Fibroblast of lung (primary cell): ENCODE measurements at regions not wholly inside any gene's neighbourhood (a gene's known extent, or its start where the extent isn't known, plus 50 kb on each side); places are given as distances from the start of the nearest gene placed in this dataset.

ENCODE experiments used
- EZH2 ChIP-seq: IDR thresholded peaks from 2 replicates; pipeline ENCODE4 v1.5.1; 2012; ENCODE audit warnings: low read length, control low read depth, mild to moderate bottlenecking; ENCODE audit errors: missing control alignments
- TF ChIP-seq, protein P1 (sequence below), 2 donors: IDR thresholded peaks in 1 of 2; conservative IDR thresholded peaks in 1 of 2; 1 replicate in 1 of 2; 2 replicates in 1 of 2; pipeline ENCODE4 v1.5.1; 2011 to 2012; ENCODE audit warnings: low read length in 2 of 2, control low read depth in 1 of 2, inconsistent platforms in 1 of 2, low read depth in 1 of 2, mild to moderate bottlenecking in 1 of 2

DNA sequence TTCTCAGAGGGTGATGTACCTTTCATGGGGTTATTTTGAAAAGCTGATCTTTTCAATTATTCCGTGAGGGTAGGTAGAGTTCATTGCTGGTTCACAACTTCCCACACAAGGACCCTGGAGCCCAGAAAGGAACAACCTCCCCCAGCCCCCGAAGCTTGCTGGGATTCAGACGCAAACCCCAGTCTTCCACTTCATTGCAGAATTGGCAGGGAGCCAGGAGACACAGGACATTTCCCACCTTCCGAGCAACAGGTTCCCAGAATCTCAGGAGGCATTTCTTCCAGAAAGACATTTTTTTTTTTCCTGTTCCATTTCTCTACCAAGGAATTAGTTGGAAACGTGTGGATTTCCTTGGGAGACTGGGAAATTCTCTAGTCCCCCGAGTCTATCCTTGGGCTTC, 106.1 kb downstream of the GP2 start:
- TF ChIP-seq, protein P1, sequence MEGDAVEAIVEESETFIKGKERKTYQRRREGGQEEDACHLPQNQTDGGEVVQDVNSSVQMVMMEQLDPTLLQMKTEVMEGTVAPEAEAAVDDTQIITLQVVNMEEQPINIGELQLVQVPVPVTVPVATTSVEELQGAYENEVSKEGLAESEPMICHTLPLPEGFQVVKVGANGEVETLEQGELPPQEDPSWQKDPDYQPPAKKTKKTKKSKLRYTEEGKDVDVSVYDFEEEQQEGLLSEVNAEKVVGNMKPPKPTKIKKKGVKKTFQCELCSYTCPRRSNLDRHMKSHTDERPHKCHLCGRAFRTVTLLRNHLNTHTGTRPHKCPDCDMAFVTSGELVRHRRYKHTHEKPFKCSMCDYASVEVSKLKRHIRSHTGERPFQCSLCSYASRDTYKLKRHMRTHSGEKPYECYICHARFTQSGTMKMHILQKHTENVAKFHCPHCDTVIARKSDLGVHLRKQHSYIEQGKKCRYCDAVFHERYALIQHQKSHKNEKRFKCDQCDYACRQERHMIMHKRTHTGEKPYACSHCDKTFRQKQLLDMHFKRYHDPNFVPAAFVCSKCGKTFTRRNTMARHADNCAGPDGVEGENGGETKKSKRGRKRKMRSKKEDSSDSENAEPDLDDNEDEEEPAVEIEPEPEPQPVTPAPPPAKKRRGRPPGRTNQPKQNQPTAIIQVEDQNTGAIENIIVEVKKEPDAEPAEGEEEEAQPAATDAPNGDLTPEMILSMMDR (conservative IDR thresholded peaks at IDR 0.05 in 1 of 2, IDR thresholded peaks at IDR 0.05 in 1 of 2; ENCODE audit: low read depth in 1 of 2, low read length in 2 of 2) = no peak
- no peak for TF ChIP-seq EZH2
